ENCODE measurements at regions not wholly inside any gene's neighbourhood (a gene's known extent, or its start where the extent isn't known, plus 50 kb on each side); places are given as distances from the start of the nearest gene placed in this dataset.

DNA sequence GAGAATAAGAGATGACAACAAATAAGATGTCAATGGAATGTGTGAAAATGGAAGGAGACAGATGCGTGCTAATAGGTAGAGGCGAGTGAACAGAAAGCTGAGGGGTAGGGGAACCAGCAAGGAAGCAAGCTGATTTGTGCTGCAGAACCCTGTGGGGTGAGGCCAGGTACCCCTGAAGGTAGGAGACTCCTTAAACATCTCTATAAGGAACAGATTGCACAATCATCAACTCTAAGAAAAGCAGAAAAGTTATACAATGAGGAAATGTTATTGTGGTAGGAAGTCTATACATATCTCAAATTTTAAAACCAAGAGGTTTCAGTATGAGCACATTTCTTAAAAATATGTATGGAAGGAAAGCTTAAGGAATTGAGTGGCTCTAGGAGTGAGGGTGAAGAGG lies 315.0 kb upstream of the TPM1 start:
- H3K4me1 Mint-ChIP-seq = no peaks in the 10 kb centered on the region
- TF ChIP-seq, protein P1, sequence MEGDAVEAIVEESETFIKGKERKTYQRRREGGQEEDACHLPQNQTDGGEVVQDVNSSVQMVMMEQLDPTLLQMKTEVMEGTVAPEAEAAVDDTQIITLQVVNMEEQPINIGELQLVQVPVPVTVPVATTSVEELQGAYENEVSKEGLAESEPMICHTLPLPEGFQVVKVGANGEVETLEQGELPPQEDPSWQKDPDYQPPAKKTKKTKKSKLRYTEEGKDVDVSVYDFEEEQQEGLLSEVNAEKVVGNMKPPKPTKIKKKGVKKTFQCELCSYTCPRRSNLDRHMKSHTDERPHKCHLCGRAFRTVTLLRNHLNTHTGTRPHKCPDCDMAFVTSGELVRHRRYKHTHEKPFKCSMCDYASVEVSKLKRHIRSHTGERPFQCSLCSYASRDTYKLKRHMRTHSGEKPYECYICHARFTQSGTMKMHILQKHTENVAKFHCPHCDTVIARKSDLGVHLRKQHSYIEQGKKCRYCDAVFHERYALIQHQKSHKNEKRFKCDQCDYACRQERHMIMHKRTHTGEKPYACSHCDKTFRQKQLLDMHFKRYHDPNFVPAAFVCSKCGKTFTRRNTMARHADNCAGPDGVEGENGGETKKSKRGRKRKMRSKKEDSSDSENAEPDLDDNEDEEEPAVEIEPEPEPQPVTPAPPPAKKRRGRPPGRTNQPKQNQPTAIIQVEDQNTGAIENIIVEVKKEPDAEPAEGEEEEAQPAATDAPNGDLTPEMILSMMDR (IDR thresholded peaks at IDR 0.05; ENCODE audit: unreplicated experiment) = no peak
- H3K27me3 Mint-ChIP-seq (ENCODE audit: low read depth) = no peaks in the 10 kb centered on the region
- H3K9me3 Mint-ChIP-seq = peaks cover 13% of the 10 kb centered on the region
- no peak for DNase-seq (ENCODE audit: low spot score in 2 of 2, unreplicated experiment in 2 of 2)
- H3K27ac Mint-ChIP-seq = no peak overlapping the region
- peaks cover 21% of the 10 kb centered on the region for H3K36me3 Mint-ChIP-seq
- H3K4me3 Mint-ChIP-seq = no peak overlapping the region

DNA sequence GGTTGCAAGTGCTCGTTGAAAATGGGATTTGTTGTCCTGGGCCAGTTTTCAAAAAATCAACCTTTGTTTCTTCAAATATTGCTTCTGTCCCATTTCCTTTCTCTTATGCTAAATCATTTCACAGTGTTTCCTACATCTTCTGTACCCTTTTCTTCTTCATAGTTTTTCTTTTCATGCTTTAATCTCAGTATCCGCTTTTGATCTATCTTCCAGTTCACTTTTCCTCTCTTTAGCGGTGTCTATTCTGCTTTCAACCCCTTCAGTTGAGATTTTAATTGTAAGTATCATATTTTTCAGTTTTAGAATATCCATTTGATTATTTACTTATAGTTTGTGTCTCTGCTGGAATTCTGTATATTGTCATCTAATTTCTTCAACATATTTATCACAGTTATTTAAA lies 311.7 kb upstream of the TPM1 start:
- no peak for DNase-seq (ENCODE audit: low spot score in 2 of 2, unreplicated experiment in 2 of 2)
- H3K27ac Mint-ChIP-seq = no peak overlapping the region
- no peaks in the 10 kb centered on the region for H3K27me3 Mint-ChIP-seq (ENCODE audit: low read depth)
- peaks cover 18% of the 10 kb centered on the region for H3K36me3 Mint-ChIP-seq
- no peak overlapping the region for H3K4me3 Mint-ChIP-seq
- peaks cover 13% of the 10 kb centered on the region for H3K9me3 Mint-ChIP-seq
- no peaks in the 10 kb centered on the region for H3K4me1 Mint-ChIP-seq
- TF ChIP-seq, protein P1 (IDR thresholded peaks at IDR 0.05; ENCODE audit: unreplicated experiment) = no peak

DNA sequence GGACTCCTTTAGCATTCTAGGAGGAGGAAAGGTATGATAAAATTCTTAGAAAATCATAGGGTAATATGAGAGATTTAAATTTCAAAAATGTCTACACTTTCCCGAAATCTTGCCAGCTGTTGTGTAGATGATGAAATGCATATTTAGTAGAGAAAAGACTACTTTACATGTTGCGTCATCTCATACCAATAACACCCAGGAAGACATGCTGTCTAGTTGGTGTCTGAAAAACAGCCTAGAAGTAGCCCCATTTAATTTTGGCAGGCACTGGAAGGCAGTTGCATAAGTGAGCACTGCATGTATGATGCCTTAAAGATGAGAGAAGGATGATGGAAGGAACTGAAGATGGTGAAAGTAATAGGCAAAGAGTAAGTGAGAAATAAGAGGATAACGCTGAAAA lies 310.5 kb upstream of the TPM1 start:
- Mint-ChIP-seq H3K27me3 (ENCODE audit: low read depth) (no peaks in the 10 kb centered on the region), H3K27ac (no peak overlapping the region), H3K4me1 (no peaks in the 10 kb centered on the region), H3K9me3 (peaks cover 13% of the 10 kb centered on the region), H3K4me3 (no peak overlapping the region), H3K36me3 (peaks cover 19% of the 10 kb centered on the region)
- TF ChIP-seq, protein P1 (IDR thresholded peaks at IDR 0.05; ENCODE audit: unreplicated experiment) = no peak
- DNase-seq (ENCODE audit: low spot score in 2 of 2, unreplicated experiment in 2 of 2) = no peak

DNA sequence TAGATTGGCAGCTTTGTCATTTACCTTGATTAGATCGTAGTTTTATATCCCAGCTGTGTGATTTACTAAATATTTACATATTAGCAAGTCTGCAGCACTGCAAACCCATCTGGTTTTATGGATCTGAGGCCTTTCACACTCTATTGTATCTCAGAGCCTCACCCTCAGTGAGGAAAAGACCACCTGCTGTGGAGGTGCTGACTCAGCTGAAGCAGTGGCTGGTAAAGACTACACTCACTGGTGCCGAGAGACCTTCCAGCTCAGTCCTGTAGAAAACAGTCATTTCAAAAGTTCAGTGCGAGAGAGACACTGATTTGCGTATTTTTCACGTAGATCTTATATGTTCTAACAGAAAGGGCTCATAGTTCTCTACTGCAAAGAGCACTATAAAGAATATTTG lies 307.8 kb upstream of the TPM1 start:
- H3K27me3 Mint-ChIP-seq (ENCODE audit: low read depth) = no peaks in the 10 kb centered on the region
- H3K4me1 Mint-ChIP-seq = peaks cover 6% of the 10 kb centered on the region
- H3K36me3 Mint-ChIP-seq = peaks cover 17% of the 10 kb centered on the region
- TF ChIP-seq, protein P1 (IDR thresholded peaks at IDR 0.05; ENCODE audit: unreplicated experiment) = no peak
- no peak overlapping the region for H3K4me3 Mint-ChIP-seq
- H3K9me3 Mint-ChIP-seq = peaks cover 13% of the 10 kb centered on the region
- no peak overlapping the region for H3K27ac Mint-ChIP-seq
- DNase-seq (ENCODE audit: low spot score in 2 of 2, unreplicated experiment in 2 of 2) = no peak

DNA sequence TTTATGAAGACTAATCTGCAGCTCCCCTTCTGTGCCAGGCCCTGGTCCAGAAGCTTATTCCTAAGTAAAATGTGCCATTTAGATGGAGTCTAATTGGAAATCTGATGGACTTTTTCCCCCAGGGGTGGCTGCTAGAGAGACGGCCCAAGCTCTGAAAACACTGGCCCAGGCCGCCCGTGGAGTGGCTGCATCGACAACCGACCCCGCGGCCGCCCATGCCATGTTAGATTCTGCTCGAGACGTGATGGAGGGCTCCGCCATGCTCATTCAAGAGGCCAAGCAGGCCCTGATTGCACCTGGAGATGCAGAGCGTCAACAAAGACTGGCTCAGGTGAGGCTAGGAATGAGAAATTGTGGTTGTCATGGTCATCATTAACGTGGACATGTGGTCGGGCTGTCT lies 305.8 kb upstream of the TPM1 start:
- Mint-ChIP-seq H3K4me1 (peaks cover 19% of the 10 kb centered on the region), H3K27me3 (ENCODE audit: low read depth) (no peaks in the 10 kb centered on the region), H3K36me3 (peaks cover 5% of the 10 kb centered on the region), H3K4me3 (no peak overlapping the region), H3K27ac (no peak overlapping the region), H3K9me3 (no peaks in the 10 kb centered on the region)
- TF ChIP-seq, protein P1 (IDR thresholded peaks at IDR 0.05; ENCODE audit: unreplicated experiment) = no peak
- DNase-seq (ENCODE audit: low spot score in 2 of 2, unreplicated experiment in 2 of 2) = no peak

DNA sequence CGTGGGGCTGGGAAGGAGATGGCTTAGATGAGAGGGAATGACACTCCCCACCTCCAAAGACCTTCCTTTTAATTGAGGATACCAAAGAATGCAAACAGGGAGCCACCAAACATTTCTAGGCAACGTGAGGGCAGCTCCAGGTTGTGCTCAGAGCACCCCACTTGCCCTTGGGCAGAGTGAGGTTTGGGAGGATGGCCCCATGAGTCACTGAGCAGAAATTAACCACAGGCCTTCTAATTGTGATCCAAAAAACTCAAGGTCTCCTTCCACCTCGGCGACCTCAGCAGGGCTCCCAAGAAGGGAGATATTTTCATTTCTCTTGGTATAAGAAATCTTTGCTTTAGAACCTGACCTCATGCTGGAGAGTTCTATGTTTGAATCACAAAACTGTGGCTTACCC lies 305.0 kb upstream of the TPM1 start:
- peaks cover 5% of the 10 kb centered on the region for H3K36me3 Mint-ChIP-seq

More for the DNA sequence above, 305.0 kb upstream of the TPM1 start:
- no peaks in the 10 kb centered on the region for H3K9me3 Mint-ChIP-seq
- no peak overlapping the region for H3K4me3 Mint-ChIP-seq
- no peak for DNase-seq (ENCODE audit: low spot score in 2 of 2, unreplicated experiment in 2 of 2)
- H3K27me3 Mint-ChIP-seq (ENCODE audit: low read depth) = no peaks in the 10 kb centered on the region
- no peak overlapping the region for H3K27ac Mint-ChIP-seq
- peaks cover 24% of the 10 kb centered on the region for H3K4me1 Mint-ChIP-seq
- TF ChIP-seq, protein P1 (IDR thresholded peaks at IDR 0.05; ENCODE audit: unreplicated experiment) = no peak
